HG03442 (cell line): ENCODE measurements at regions not wholly inside any gene's neighbourhood (a gene's known extent, or its start where the extent isn't known, plus 50 kb on each side); places are given as distances from the start of the nearest gene placed in this dataset.

Experiments
- ATAC-seq: cut with Tn5 transposase; IDR thresholded peaks from one replicate; pipeline ENCODE4 v1.9.1; 2021; ENCODE audit warnings: mild to moderate bottlenecking, moderate library complexity; ENCODE audit not compliant: unreplicated experiment

DNA sequence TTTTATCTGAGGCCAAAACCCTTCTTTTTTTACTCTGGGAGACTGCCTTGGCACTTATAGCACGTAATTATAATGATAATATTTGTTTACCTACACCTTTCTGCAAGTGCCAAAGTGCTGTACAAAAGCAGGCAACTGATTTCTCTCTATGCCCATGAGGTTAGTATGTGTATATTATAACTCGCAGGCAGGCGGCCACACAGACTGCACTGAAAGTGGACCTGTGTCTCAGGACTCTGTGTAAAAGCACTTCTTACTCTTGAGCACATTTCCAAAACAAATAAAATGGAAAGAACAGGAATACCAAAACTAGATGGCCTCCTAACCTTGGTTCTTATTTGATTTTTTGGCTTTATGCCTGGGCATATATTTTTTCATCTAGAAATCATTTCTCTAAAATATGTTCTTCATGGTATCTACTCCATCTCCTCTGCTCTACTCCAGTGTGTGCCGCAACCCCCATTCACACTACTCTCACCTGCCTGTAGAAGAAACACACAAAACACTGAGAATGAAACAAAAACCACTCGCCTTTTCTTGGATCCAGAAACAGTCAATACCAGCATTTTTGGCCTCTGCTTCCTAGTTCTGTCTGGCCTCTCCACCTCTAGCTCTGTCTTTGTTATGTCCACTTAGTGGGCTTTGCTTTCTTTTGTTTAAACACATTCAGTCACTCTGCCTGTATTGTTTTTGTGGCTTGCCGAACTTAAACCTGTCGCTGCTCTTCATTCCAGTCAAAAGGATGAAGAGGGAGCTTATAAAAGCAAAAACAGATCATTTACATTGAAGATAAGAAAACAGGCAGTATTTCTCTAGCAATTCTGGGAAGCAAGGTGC, 934.5 kb upstream of the TENM3 start:
- no peak for ATAC-seq

DNA sequence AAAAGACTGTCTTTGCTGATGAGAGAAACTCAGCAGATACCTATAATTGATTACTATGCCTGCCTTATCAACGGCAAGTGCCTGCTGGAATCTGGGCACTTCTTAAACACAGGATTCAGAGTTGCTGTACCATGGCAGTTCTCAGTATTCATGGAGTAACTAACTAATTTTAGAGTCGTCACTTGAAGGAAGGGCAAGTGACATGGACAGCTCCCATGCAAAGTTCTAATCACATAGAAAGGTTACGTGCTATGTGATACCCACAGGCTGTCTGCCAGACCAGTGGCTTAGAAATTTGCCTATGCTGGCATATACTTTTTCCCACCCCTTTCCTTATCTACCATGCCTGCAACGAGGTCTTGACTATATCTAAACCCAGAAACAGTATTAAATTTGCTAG, 931.1 kb upstream of the TENM3 start:
- no peak for ATAC-seq

DNA sequence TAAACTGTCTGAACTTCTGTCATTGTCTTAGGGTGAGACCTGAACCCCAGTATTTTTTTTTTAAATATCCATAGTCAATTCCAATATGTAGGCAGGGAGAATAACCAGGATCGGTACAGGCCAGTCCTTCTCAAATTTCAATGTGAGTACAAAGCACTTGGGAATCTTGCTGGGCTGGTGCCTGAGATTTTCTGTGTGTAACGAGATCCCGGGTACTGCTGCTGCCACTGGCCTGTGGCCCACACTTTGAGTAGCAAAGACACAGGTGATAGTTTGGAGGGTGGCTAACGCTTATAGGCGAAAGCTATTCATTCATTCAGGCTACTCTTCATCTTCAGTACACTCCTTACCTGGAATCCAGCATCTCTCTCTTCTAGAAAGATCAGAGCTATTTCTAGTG, 923.6 kb upstream of the TENM3 start:
- no peak for ATAC-seq

DNA sequence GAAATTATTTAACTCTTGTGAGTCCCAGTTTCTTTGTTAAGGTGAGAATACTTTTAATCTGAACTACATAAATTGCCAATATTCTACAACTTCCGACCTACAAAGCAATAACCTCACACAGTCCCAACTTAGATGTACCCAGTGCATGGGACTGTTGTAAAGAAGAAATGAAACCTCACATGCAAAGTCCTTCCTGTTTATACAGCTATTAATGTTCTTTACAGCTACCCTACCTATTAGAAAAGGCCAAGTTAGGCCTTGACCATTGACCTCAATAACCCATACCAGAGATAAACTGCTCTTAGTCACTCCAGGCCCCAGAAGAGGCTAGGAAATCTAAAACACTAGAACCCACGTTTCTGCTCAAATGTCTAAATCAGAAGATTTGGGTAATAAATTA, 920.1 kb upstream of the TENM3 start:
- peak; percentile 53 for ATAC-seq

DNA sequence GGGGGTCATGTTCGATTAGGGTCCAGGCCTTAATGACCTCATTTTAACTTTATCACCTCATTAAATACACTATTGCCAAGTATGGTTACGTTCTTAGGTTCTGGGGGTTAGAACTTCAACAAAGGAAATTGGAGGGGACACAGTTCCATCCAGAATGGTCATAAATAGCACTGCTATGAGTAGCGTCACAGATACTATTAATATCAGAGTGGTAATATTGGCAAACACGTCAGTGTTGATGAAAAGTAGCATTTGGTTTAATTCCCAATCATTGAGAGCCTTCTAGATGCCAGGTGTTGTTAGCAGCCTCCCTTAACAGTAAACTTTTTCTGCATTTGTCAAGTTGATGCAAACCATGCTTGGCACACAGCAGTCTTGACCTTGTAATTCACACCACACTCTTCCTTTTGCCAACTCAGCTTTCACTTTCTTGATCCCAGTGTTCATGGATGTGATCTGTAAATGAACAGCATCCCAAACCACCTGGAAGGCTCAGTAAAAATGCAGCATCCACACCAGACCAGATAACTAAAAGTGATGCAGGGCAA, 912.5 kb upstream of the TENM3 start:
- no peak for ATAC-seq

DNA sequence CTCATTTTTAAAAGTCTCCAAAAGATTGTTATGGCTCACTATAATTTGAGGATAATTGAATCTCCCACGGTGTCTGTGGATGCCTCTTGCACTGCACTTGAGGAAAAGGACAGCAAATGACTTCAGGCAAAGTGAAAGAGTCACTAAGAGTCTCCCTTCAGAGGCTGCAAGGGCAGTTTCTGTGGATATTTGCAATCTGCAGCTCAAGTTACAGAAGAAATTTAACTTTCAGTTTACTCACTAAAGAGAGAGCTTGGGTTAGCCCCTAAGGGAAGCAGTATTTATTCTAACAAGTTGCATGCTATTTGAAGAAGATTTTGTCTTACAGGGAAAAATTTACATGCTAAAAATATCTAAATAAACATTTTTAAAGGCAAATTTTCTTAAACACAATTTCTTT, 912.0 kb upstream of the TENM3 start:
- ATAC-seq: no peak

DNA sequence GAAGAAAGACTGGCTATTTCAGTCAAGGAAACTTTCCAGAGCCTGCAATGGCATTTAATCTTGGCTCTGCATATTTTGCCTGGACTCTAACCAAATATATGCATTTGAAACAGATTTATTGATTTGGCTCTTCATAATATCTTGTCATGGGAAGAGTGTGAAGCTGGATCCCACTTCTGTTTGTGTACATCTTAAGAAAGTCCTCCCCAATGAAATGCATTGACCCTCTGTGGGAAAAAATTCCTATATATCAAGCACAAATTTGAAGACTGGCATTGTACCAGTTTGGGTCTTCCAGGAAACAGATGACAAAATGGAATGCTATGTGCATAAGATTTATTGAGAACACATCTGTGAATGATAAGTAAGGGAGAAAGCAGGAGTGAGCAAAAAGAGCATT, 897.3 kb upstream of the TENM3 start:
- no peak for ATAC-seq

DNA sequence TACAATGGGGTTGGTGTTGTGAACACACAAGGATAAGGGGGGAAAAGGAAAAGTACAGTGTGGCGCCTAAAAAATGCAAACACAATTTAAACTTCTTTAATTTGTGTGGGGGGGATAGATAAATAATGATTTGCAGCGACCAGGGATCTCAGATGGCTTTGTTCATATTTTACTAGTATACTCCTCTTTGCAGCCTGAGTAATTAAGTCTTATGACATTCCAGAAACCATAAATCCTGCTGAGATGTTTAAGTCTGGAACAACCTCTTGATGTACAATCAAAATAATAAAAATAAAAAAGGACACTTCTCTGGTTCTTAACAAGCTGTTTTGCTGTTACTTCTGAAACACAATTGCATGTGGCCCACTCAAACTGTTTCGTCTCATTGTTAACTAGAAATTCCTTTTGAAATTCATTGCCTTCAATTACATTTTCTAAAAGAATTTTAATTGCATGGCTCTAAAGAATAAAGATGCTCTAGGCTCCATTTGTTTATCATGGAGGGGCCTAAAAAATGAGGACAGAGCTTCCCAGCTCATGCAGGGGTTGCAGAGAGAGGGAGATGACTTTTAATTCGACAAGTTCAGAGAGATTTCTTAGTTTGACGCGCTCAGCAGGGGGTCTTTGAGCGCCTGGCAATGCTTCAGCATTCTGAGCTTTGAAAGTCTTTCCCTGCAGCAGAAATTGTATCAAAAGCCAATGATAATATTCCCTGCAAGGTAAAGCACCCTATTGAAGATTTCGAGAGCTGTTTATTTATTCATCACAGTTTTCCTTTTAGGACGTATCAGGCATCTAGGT, 892.4 kb upstream of the TENM3 start:
- no peak for ATAC-seq

DNA sequence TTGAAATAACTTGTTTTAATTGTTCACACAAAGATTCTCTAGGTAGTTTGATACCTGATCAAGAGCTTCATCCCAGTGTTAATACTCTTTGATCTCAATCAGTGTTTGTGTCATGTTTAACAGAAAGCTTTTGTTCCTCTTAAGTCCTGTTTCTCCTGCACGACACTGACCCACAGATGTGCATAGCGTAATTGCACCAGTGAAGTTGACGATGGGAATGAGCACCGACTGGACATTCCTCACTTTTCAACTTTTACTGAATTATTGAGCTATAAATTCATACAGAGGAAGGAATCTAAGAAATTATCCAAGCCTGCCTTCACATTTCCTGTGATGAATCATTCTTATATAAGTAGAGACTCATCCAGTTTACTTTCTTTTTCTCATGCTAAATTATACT, 878.7 kb upstream of the TENM3 start:
- ATAC-seq: no peak

DNA sequence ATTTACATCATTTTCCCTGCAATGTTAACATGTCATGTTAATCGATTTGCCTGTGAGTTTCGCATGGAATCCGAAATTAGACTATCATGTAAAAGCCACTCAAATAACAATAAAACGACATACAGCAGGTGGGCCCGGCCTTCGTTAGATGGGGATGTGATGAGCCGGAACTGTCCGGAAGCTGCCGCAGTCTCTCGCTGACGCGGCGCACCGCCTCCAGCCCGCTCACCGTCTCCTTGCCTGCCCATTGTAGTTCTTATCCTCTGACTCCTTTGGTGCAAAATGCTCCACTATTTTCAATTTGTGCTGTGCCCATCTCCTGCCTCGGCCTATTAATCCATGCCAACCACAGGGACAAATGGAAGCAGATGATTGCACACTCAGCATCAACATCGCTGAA, 877.5 kb upstream of the TENM3 start:
- ATAC-seq: no peak

DNA sequence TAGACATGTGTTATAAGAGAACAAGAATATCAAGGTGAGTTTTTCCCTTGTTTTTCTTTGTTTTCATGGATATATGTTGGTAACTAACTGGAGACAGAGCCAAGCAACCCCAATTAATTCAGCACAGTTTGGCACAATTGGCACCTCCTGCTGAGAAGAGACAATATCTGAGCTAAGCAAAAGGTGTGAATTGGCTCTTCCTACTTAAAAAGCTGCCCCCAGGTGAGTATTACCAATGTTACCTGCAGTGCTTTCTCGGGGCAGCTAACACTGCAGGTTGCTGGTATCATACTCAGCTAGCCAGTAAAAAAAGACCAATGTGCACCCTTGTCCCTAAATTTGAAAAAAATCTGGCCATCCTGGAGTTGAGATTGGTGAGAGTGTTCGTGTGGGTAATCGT, 871.2 kb upstream of the TENM3 start:
- no peak for ATAC-seq

DNA sequence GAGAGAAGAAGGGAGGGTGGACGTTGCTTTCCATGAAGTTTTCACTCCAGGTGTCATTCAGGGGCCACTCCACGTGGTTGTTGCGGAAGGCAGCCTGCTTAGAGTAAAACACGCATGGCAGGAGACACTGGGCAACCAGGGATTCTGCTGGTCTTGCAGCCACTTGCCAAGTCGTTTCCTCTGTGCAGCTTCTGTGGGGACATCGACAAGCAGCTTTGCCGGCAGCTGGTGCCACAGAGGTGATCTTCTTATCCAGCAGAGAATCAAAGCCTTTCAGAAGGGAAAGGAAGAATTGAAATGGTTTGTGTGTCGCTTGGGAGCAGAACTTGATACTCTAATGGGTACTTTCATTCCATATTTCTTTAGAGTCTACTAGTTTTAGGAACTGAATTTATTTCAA, 867.1 kb upstream of the TENM3 start:
- no peak for ATAC-seq

DNA sequence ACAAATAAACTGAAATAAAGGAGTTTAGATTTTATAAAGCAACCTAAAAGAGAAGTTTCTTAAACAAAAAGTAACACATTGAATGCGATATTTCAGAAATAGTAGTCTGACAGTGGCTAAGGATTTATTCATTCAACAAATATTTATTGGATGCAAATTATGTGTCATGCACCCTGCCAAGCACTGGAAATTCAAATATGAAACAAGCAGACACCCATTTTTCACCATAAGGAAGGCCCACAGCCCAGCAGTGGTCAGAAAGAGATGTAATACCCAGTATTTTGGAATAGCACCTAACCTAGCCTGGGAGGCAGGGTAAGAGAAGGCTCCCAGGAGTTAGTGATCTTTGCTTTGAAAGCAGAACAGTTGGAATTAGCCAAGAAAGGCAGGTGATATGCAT, 855.1 kb upstream of the TENM3 start:
- ATAC-seq: no peak

DNA sequence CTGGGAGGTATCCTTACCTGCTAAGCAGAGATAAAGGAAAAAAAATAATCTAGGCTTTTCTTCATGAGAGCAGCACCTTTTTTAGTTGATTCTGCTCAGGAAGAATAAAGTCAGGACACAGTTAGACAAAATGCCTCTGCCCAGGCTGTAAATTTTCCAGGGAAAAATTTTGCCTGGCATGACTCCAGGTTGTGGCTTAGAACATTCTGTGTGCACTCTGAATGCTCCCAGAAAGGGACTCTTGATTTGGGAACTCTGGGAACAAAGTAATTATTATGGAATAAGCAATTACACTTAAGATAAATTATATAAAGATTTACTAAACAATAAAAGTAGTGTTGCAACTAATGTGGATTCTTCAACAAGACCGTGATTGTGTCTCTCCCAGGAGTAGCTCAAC, 826.2 kb upstream of the TENM3 start:
- no peak for ATAC-seq

DNA sequence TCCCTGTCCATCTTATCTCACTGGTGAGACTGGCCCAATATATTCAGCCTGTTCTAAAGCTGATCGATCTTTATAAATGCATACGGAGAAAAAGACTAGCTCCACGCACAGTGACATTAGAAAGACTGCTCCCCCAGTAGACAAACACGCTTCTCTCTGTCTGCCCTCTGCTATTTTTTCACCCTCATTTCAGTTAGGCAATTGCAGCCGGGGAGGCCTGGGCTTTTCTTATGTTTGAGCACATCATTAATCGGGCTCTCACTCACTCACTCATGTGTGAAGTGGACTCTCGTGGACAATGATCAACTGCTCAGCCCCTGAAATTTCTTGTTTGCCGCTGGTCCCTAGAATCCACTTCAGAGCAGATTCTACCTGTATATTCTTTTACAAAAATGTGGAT, 824.7 kb upstream of the TENM3 start:
- ATAC-seq: no peak

DNA sequence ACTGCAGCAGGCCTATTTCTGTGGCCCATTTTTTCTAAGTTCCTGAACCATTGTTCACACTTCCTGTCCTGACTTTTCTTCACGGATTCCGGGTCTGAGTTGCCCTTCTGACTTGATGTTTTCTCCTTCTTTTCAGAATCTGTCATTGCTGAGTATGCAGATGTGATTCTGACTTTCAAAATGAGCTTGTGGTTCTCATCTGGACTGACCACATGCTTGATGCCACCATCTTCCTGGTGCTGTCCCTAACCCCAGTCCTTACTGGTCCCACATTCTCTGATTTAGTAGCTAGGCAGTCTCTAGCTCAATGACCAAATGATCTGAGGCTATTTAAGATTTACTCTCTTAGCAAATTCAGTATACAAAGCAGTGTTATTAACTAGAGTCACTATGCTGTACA, 822.3 kb upstream of the TENM3 start:
- no peak for ATAC-seq

DNA sequence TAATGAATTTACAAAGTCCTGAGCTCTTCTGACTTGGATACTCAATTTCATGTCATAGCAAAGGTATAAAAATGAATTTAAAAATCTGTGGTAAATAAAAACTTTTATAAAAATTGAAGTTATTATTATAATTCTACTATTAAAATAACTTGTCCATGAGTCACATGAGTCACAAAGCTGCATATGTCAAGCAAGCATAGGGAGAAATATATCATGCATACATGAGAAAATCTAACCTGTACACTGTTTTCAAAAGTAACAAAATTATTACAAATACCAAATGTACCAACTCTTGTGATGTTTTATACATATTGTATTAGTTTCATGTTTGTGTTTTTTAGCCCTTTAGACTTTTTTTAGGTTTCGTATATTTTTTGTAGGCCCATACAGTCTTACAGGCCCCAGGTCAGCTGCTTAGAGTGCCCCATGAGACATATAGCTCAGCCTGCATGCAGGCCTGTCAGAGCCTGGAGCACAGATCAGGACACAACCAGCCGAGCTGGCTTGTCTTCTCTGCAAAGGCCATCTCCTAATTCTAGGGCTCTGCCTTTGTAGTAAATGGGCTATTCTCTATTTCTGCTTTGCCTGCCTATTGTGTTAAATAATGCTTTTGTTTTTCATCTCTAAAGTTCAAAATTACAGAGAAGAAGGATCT, 818.7 kb upstream of the TENM3 start:
- no peak for ATAC-seq

DNA sequence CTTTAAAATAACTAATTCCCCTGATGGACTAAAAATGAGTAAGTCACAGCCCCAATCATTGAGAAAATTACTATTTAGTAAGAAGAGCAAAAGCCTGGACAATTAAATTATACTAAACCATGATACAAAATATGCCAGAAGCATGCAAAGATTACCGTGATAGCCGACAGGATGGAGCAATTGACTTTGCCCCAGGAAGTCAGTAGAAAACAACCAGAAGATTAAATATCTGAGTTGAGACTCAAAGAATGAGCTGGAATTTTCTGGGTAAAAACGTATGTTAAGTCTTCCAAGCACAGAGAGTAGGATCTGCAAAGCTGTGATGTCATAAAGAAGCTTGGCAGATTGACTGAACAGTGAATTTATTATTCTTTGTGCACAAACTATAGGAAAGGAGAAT, 816.1 kb upstream of the TENM3 start:
- no peak for ATAC-seq

DNA sequence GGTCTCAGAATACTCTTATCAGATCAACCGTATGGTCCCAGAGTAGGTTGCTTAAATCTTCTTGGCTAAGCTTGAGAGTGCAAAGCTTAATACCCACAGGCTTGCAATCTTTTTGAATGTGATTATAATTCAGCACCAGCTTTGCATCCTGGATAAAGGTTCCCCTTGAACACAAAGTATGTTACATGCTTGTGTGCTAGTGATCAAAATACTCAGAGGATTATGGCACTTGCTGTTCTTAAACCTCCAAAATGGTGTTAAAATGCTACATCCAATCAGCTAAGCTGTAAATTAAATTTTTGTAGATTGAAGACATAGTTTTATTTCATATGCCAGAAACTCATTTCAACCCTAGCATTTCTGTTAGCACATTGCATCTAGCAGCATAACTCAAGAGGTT, 812.2 kb upstream of the TENM3 start:
- no peak for ATAC-seq

DNA sequence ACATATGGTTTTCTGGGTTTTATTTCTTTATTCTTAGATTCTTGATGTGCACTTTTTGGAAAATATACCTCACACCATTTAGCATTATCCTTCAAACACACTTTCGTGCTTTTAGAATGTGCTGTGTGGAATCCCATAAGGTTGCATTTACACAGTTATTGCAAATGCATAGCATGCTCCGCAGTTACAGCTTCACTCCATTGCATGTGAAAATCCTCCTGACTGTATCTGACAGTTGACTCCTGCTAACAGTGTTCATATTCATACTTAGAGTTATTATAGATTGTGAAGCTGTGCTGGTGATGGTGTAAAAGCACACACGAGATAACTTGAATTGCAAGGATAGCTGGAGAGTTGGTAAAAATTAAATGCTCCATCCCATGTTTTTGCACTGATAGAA, 811.5 kb upstream of the TENM3 start:
- ATAC-seq: no peak

DNA sequence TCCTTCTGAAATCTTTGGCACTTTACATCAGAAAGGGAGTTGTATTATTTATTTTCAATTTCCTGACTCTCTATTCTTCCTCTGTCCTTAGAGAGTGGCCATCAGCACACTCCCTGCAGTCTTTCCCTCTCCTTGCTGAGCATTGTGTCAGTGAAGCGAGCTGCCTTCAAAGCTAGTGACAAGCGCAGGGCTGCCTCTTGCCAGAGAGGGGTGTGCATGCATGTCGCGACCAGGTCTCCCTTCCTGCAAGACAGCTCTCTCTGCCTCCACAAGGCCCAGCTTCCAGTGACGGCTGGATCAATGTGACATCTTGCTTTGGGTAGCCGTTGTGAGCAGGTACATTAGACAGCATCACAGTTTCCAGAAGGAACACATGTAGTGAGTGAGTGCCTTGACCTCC, 810.9 kb upstream of the TENM3 start:
- no peak for ATAC-seq

DNA sequence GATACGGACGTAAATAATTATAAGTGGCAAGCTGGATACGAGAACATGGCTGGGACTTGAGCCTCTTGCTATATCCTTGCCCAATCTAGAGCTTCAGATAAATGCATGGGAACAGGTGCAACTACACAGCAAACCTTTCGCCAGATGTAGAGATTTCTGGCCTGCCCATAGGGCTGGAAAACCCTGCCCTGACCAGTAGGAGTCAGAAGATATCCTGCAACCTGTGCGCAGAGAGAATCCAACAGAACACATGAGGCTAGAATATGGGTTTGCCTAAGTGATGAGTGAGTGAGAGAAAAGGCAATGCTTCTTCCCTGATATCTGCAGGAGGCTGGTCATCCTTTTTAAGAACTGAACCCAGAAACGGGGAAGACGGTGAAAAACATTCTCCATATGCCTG, 805.3 kb upstream of the TENM3 start:
- ATAC-seq: no peak
